ENCODE measurements at regions not wholly inside any gene's neighbourhood (a gene's known extent, or its start where the extent isn't known, plus 50 kb on each side); places are given as distances from the start of the nearest gene placed in this dataset.
"Not testable (repeated sequence)": the region's sequence is repeated elsewhere in the genome, so short reads cannot be mapped to it uniquely, and the experiment has no call there.

DNA sequence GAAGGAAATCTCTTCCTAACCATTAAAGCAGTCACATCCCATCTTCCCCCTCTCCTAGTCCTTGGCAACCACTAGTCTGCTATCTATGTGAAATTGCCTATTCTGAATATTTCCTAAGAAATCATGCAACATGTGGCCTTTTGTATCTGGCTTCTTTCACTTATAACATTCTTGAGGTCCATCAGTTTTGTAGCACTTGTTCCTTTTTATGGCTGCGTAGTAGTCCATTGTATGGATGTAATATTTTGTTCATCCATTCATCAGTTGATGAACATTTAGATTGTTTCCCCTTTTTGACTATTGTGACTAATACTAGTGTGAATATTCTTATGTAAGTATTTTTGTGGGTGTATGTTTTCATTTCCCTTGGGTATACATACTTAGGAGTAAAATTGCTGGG is 878.7 kb upstream of the DEFB115 start:
- TF ChIP-seq NFKB2 (CRISPR knock-in tag; IDR thresholded peaks at IDR 0.05; ENCODE audit: borderline replicate concordance); CTCF (CRISPR knock-in tag; IDR thresholded peaks at IDR 0.05); YY1 (IDR thresholded peaks at IDR 0.05; ENCODE audit: insufficient read depth, insufficient replicate concordance, low read depth, low read length); SP1 (IDR thresholded peaks at IDR 0.05); SP1 (CRISPR knock-in tag; IDR thresholded peaks at IDR 0.05); TOE1 (CRISPR knock-in tag; IDR thresholded peaks at IDR 0.05); ZFP36 (IDR thresholded peaks at IDR 0.05; ENCODE audit: borderline replicate concordance, low read depth, low read length, partially characterized antibody); RNF2 (conservative IDR thresholded peaks at IDR 0.05; ENCODE audit: low read depth); POLR2A (IDR thresholded peaks at IDR 0.05; ENCODE audit: insufficient read depth in 1 of 2, low read depth in 2 of 2, low read length in 2 of 2): not testable (repeated sequence)
